CD14-positive monocyte (primary cell): ENCODE measurements at regions not wholly inside any gene's neighbourhood (a gene's known extent, or its start where the extent isn't known, plus 50 kb on each side); places are given as distances from the start of the nearest gene placed in this dataset.

Source experiments
- DNase-seq, 3 donors: peaks; one replicate each; pipeline ENCODE4 v3.0.0-alpha.2; 2011 to 2022
- H2AFZ ChIP-seq: 2 replicates; pipeline ENCODE4 v1.6.0; 2012; ENCODE audit warnings: mild to moderate bottlenecking, low read depth, low read length, inconsistent platforms; ENCODE audit not compliant: insufficient read depth, poor library complexity, severe bottlenecking
- H3K27ac ChIP-seq, 2 donors: 1 replicate in 1 of 2; 2 replicates in 1 of 2; pipeline ENCODE4 v1.5.1; 2012 to 2013; ENCODE audit warnings: low read length in 2 of 2, control low read depth in 1 of 2, inconsistent platforms in 1 of 2, low read depth in 1 of 2, mild to moderate bottlenecking in 1 of 2
- H3K27me3 ChIP-seq, 2 donors: one replicate each; pipeline versions ENCODE4 v1.6.0 to v1.6.1; 2011 to 2013; ENCODE audit warnings: low read length in 2 of 2; ENCODE audit not compliant: control insufficient read depth in 2 of 2, insufficient read depth in 2 of 2
- H3K36me3 ChIP-seq, 2 donors: replicated peaks in 1 of 2; 1 replicate in 1 of 2; 2 replicates in 1 of 2; pipeline versions ENCODE4 v1.5.1 to v1.6.1; 2012 to 2013; ENCODE audit warnings: low read length in 2 of 2, control low read depth in 1 of 2, inconsistent platforms in 1 of 2, mild to moderate bottlenecking in 1 of 2; ENCODE audit not compliant: insufficient read depth in 2 of 2, control insufficient read depth in 1 of 2
- H3K4me1 ChIP-seq, 2 donors: 1 replicate in 1 of 2; 2 replicates in 1 of 2; pipeline versions ENCODE4 v1.5.1 to v1.6.1; 2012 to 2013; ENCODE audit warnings: low read length in 2 of 2, control low read depth in 1 of 2, inconsistent platforms in 1 of 2, mild to moderate bottlenecking in 1 of 2, moderate library complexity in 1 of 2; ENCODE audit not compliant: insufficient read depth in 2 of 2, control insufficient read depth in 1 of 2
- H3K4me2 ChIP-seq: replicated peaks from 2 replicates; pipeline ENCODE3; 2012; ENCODE audit warnings: low read length, moderate library complexity, mild to moderate bottlenecking; ENCODE audit not compliant: poor library complexity, severe bottlenecking; ENCODE audit errors: extremely low read depth
- H3K4me3 ChIP-seq, 3 experiments: fragments of 200-600 bp in 1 of 3; sonication (generic) in 1 of 3; replicated peaks in 1 of 3; 1 replicate in 2 of 3; 2 replicates in 1 of 3; pipeline ENCODE4 v1.5.1; 2011 to 2013; ENCODE audit warnings: low read length in 3 of 3, mild to moderate bottlenecking in 3 of 3, control low read depth in 2 of 3, low read depth in 2 of 3, inconsistent platforms in 1 of 3, moderate library complexity in 1 of 3
- H3K79me2 ChIP-seq: 2 replicates; pipeline ENCODE4 v1.6.0; 2012; ENCODE audit warnings: mild to moderate bottlenecking, control low read depth, inconsistent platforms, low read length, moderate library complexity; ENCODE audit not compliant: insufficient read depth
- H3K9ac ChIP-seq: 2 replicates; pipeline ENCODE4 v1.6.0; 2017; ENCODE audit warnings: low read length, mild to moderate bottlenecking; ENCODE audit not compliant: insufficient read depth, poor library complexity, severe bottlenecking
- H3K9me3 ChIP-seq, 2 donors: replicated peaks in 1 of 2; 1 replicate in 1 of 2; 2 replicates in 1 of 2; pipeline versions ENCODE4 v1.5.1 to v1.6.1; 2012 to 2013; ENCODE audit warnings: low read length in 2 of 2, control low read depth in 1 of 2; ENCODE audit not compliant: control insufficient read depth in 1 of 2, insufficient read depth in 1 of 2
- H4K20me1 ChIP-seq: 2 replicates; pipeline ENCODE4 v1.6.0; 2012; ENCODE audit warnings: mild to moderate bottlenecking, low read length, control low read depth, moderate library complexity; ENCODE audit not compliant: insufficient read depth
- H3K27ac Mint-ChIP-seq, 7 donors: one replicate each; pipeline ENCODE4 v1.8.0; 2020; ENCODE audit warnings: mild to moderate bottlenecking in 7 of 7, mixed read lengths in 7 of 7, moderate library complexity in 6 of 7, inconsistent platforms in 2 of 7
- H3K27me3 Mint-ChIP-seq, 3 donors: one replicate each; pipeline ENCODE4 v1.8.0; 2021 to 2022; ENCODE audit warnings: low read depth in 3 of 3, mild to moderate bottlenecking in 3 of 3, mixed read lengths in 3 of 3, moderate library complexity in 3 of 3, inconsistent platforms in 1 of 3
- H3K36me3 Mint-ChIP-seq, 2 donors: one replicate each; pipeline ENCODE4 v1.8.0; 2020; ENCODE audit warnings: mixed read lengths in 2 of 2, inconsistent platforms in 1 of 2, mild to moderate bottlenecking in 1 of 2
- H3K4me1 Mint-ChIP-seq: one replicate; pipeline ENCODE4 v1.8.0; 2020; ENCODE audit warnings: mild to moderate bottlenecking, mixed read lengths
- H3K4me3 Mint-ChIP-seq, 2 donors: one replicate each; pipeline ENCODE4 v1.8.0; 2020; ENCODE audit warnings: mild to moderate bottlenecking in 2 of 2, mixed read lengths in 2 of 2, moderate library complexity in 1 of 2
- H3K9me3 Mint-ChIP-seq, 7 donors: one replicate each; pipeline ENCODE4 v1.8.0; 2020 to 2022; ENCODE audit warnings: mixed read lengths in 7 of 7, mild to moderate bottlenecking in 6 of 7, moderate library complexity in 6 of 7, inconsistent platforms in 2 of 7
- WGBS: methylation state at CpG from one replicate; pipeline ENCODE4 v1.1.5; 2013; ENCODE audit warnings: missing lambda C conversion rate; ENCODE audit not compliant: insufficient coverage; 5-methylcytosine and 5-hydroxymethylcytosine counted together
- intact Hi-C, 2 donors: fragments of 100-400 bp; cut with micrococcal nuclease; formaldehyde crosslinking; loops; one replicate each; pipeline versions ENCODE4 v1.15.0 to v1.15.1; 2023
- TF ChIP-seq, protein P1 (sequence below): fragments of 200-600 bp; IDR thresholded peaks from one replicate; pipeline ENCODE4 v1.8.0; 2022; ENCODE audit warnings: antibody characterized with exemption, mild to moderate bottlenecking

DNA sequence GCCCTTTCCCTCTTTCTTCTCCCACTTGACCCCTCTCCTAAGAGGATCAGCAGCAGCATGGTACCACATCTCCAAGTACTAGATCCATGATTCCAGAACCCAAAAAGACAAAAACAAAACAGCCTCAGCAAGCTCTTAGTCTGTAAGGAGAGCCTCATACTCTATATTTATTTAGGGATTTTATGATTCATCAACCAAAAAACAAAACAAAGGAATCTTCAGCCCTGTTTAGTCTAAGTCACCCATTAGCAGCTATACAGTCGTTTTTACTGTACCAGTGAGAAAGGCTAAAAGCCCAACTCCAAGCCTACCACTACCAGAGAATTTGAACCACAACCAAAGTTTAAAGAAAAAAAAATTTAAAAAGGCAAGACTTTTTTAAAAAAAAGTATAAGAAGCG, 1020.3 kb upstream of the CADM2 start:
- H3K4me3 ChIP-seq, result no peak overlapping the region
- H3K79me2 ChIP-seq, result no peaks in the 10 kb centered on the region
- no peak for DNase-seq
- H3K4me2 ChIP-seq, result no peak overlapping the region
- no peaks in the 10 kb centered on the region for H3K27me3 ChIP-seq
- Mint-ChIP-seq H3K4me3 (no peak overlapping the region), H3K36me3 (no peaks in the 10 kb centered on the region), H3K27me3 (no peaks in the 10 kb centered on the region), H3K9me3 (peaks cover 0 to 9% (median 3%) of the 10 kb centered on the region in 7 donors), H3K4me1 (no peaks in the 10 kb centered on the region), H3K27ac (no peak overlapping the region)
- TF ChIP-seq, protein P1, sequence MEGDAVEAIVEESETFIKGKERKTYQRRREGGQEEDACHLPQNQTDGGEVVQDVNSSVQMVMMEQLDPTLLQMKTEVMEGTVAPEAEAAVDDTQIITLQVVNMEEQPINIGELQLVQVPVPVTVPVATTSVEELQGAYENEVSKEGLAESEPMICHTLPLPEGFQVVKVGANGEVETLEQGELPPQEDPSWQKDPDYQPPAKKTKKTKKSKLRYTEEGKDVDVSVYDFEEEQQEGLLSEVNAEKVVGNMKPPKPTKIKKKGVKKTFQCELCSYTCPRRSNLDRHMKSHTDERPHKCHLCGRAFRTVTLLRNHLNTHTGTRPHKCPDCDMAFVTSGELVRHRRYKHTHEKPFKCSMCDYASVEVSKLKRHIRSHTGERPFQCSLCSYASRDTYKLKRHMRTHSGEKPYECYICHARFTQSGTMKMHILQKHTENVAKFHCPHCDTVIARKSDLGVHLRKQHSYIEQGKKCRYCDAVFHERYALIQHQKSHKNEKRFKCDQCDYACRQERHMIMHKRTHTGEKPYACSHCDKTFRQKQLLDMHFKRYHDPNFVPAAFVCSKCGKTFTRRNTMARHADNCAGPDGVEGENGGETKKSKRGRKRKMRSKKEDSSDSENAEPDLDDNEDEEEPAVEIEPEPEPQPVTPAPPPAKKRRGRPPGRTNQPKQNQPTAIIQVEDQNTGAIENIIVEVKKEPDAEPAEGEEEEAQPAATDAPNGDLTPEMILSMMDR, result no peak
- WGBS, result 100% methylated on average over 1 of the region's 2 CpGs
- H3K27ac ChIP-seq, result no peak overlapping the region
- no peaks in the 10 kb centered on the region for H4K20me1 ChIP-seq
- no peak overlapping the region for H3K9ac ChIP-seq
- H3K4me1 ChIP-seq, result no peaks in the 10 kb centered on the region
- peaks cover 4 to 11% of the 10 kb centered on the region in 2 donors for H3K9me3 ChIP-seq
- intact Hi-C loops, result no loop called here
- H2AFZ ChIP-seq, result no peak overlapping the region
- H3K36me3 ChIP-seq, result no peaks in the 10 kb centered on the region

DNA sequence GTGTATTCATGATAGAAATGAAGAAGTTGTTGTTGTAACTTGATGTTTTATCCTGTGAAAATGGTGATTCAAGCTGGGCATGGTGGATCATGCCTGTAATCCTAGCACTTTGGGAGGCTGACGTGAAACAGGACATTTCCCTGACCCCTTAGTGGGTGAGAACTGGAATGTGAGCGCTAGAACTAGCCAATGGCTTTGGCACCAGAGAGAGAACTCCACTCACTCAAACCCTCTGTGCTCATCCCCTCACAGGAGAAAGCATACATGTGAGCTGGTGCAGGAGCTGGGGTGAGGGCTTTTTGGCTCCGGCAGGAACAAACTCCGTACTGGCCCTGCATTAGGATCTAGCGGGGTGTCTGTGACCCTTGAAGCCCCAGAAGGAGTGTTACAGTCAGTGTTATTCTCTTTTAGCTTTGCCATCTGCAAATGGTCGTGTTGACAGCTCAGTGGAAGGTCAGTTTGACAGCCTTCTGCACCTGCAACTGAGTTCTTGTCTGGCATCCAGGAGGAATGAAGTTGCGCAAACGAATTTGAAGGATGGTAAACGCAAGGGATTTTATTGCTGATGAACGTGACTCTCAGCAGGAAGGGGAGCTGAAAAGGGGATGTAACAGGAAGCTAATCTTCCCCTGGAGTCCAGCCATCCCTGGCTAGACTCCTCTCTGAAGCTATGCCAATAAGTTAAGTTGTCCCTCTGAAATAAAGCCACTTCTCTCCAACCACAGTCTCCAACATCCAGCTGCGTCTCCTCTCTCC, 1016.6 kb upstream of the CADM2 start:
- Mint-ChIP-seq H3K4me1 (no peaks in the 10 kb centered on the region), H3K27me3 (no peaks in the 10 kb centered on the region), H3K27ac (no peak overlapping the region), H3K4me3 (no peak overlapping the region), H3K36me3 (no peaks in the 10 kb centered on the region), H3K9me3 (peaks cover 0 to 9% (median 2%) of the 10 kb centered on the region in 7 donors)
- no peaks in the 10 kb centered on the region for H3K27me3 ChIP-seq
- no peaks in the 10 kb centered on the region for H4K20me1 ChIP-seq
- H3K27ac ChIP-seq, result no peak overlapping the region
- no peaks in the 10 kb centered on the region for H3K4me1 ChIP-seq
- no peak for DNase-seq
- WGBS, result 74% methylated on average over 8 of the region's 11 CpGs
- peaks cover 4 to 11% of the 10 kb centered on the region in 2 donors for H3K9me3 ChIP-seq
- intact Hi-C loops, result no loop called here
- no peaks in the 10 kb centered on the region for H3K36me3 ChIP-seq
- H3K9ac ChIP-seq, result no peak overlapping the region
- TF ChIP-seq, protein P1, result no peak
- no peak overlapping the region for H3K4me2 ChIP-seq
- H2AFZ ChIP-seq, result no peak overlapping the region
- H3K79me2 ChIP-seq, result no peaks in the 10 kb centered on the region
- no peak overlapping the region for H3K4me3 ChIP-seq
